Motor neuron (in vitro differentiated cells): ENCODE measurements at regions not wholly inside any gene's neighbourhood (a gene's known extent, or its start where the extent isn't known, plus 50 kb on each side); places are given as distances from the start of the nearest gene placed in this dataset.
"Not testable (repeated sequence)": the region's sequence is repeated elsewhere in the genome, so short reads cannot be mapped to it uniquely, and the experiment has no call there.

ENCODE experiments used
- ATAC-seq, 8 experiments: fragments of 200-7000 bp; cut with Tn5 transposase; replicated peaks in 6 of 8; 2 replicates each; pipeline ENCODE4 v1.8.0; 2021; ENCODE audit warnings: mild to moderate bottlenecking in 8 of 8, moderate library complexity in 8 of 8
- H3K27ac ChIP-seq, 2 donors: fragments of 250-450 bp; sonication (Bioruptor Pico); 2 replicates each; pipeline ENCODE4 v1.9.0; 2021; ENCODE audit warnings: antibody characterized with exemption in 2 of 2, mild to moderate bottlenecking in 2 of 2, moderate library complexity in 1 of 2
- H3K4me1 ChIP-seq, 2 donors: fragments of 250-450 bp; sonication (Bioruptor Pico); replicated peaks in 1 of 2; 2 replicates each; pipeline ENCODE4 v1.6.1; 2021; ENCODE audit warnings: antibody characterized with exemption in 2 of 2, mild to moderate bottlenecking in 2 of 2, moderate library complexity in 1 of 2
- H3K4me3 ChIP-seq, 5 donors: fragments of 250-450 bp; sonication (Bioruptor Pico); 2 replicates each; pipeline ENCODE4 v1.9.0; 2021; ENCODE audit warnings: antibody characterized with exemption in 5 of 5, mild to moderate bottlenecking in 5 of 5, moderate library complexity in 4 of 5
- WGBS, 10 experiments: fragments of 450-650 bp; shearing (Covaris generic); methylation state at CpG; one replicate each; pipeline ENCODE4 v1.0.0; 2022; 5-methylcytosine and 5-hydroxymethylcytosine counted together
- in situ Hi-C, 9 experiments: fragments of 400-800 bp; cut with MboI; loops; one replicate each; pipeline ENCODE4 v1.15.0; 2021; ENCODE audit warnings: low sequenced_read_pairs in 9 of 9, low pct_unique_long_range_greater_than_20kb in 2 of 9; ENCODE audit not compliant: unreplicated experiment in 9 of 9

- ATAC-seq, H3K4me3 ChIP-seq, in situ Hi-C loops, H3K27ac ChIP-seq, H3K4me1 ChIP-seq: not testable (repeated sequence)
Measured at GRCh38 chrX:134311994-134312393, 61.1 kb upstream of the PHF6 start.

GRCh38 chrX:134313418-134313817 lies 59.7 kb upstream of the PHF6 start:
- in situ Hi-C loops: no loop called here
- Histone ChIP-seq H3K4me3 (no peak overlapping the region), H3K27ac (no peak overlapping the region), H3K4me1 (no peaks in the 10 kb centered on the region)
- no peak for ATAC-seq
- whole genome bisulfite sequencing, 10 experiments: 17 to 100% (median 83%) methylated on average over 1 of the region's 1 CpG; no CpG with 5 or more reads in 3 of the 10 experiments

DNA sequence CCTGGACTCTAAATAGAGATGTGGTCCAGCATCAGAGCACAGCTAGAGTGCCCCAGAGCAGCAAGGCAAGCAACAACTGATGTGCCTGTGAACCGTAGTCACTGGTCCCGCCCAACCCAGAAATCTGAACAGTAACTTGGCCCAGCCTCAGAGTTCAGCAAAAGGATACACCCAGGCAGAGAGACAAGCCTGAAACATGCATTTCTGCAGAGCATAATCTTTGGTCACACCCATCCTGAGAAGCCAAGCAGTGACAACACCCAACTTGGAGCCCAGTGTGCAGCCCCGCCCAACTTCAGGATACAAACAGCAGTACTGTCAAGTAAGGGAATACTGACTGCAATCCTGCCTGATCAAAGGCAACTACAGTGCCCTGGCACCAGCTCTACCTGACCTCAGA lies 57.2 kb upstream of the PHF6 start:
- no peaks in the 10 kb centered on the region for H3K4me1 ChIP-seq
- no peak overlapping the region for H3K4me3 ChIP-seq
- WGBS, 10 experiments: no CpG with 5 or more reads among the region's 3 CpGs
- in situ Hi-C loops: no loop called here
- ATAC-seq: peak in 3 of 8 experiments; percentile 97 to 99 (median 97)
- no peak overlapping the region for H3K27ac ChIP-seq
